ENCODE measurements at regions not wholly inside any gene's neighbourhood (a gene's known extent, or its start where the extent isn't known, plus 50 kb on each side); places are given as distances from the start of the nearest gene placed in this dataset.
"Not testable (repeated sequence)": the region's sequence is repeated elsewhere in the genome, so short reads cannot be mapped to it uniquely, and the experiment has no call there.

DNA sequence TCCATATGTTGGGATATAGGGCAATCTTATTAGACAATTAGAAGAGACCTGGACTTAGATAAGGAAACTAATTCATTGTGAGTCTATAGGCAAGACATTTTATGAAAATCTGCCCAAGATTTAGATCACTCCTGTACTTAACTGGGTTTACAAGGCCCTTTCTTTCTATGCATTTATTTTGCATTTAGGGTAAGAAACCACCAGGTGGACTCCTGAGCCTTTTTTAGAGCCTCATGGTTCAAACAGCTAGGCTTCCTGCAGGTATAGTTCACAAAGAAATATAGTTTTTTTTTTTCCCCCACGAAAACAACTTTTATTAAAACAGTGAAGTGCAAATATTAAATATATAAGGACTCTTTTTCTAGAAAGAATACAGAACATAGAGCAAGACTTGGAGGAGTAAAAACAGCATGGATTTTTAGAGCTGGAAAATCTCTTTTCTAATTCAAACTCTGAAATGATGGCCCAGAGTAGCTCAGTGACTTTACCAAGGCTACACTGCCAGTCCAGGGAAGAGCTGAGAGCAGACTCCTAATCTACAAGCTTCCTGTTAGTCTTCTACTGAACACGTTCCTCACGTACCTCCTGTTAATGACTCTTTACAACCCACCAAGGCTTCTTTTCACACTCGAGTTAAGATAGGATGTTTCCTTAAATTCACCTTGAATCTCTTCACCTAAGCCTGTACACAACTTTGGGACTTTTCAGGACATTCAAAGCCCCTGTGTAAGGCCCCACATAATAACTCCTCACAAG is 400.9 kb upstream of the ATP11B start:
- DNase-seq (ENCODE audit: low read depth in 2 of 3, low spot score in 1 of 3): no peak

DNA sequence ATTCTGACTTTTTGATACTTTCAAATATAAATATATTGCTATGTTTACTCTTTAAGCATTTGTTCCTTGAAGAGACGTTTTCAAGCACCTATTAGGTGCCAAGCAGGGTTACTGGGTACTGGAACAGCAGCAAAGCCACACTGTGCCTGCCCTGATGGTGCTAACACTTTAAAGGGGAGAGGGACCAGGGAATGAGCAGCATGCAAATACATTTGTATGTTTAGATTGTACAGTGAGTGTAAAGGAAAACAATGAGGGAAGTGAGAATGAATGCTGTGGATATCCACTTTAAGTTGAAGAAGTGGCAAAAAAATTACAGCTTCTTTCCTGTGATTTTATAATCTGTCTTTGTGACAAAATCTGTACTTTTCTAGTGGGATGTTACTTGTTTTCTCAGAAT is 400.2 kb upstream of the ATP11B start:
- DNase-seq (ENCODE audit: low read depth in 2 of 3, low spot score in 1 of 3): no peak

GRCh38 chr3:182393830-182394367 is 399.4 kb upstream of the ATP11B start:
- no peak for DNase-seq (ENCODE audit: low read depth in 2 of 3, low spot score in 1 of 3)

GRCh38 chr3:182397164-182397563 is 396.1 kb upstream of the ATP11B start:
- no peak for DNase-seq (ENCODE audit: low read depth in 2 of 3, low spot score in 1 of 3)

DNA sequence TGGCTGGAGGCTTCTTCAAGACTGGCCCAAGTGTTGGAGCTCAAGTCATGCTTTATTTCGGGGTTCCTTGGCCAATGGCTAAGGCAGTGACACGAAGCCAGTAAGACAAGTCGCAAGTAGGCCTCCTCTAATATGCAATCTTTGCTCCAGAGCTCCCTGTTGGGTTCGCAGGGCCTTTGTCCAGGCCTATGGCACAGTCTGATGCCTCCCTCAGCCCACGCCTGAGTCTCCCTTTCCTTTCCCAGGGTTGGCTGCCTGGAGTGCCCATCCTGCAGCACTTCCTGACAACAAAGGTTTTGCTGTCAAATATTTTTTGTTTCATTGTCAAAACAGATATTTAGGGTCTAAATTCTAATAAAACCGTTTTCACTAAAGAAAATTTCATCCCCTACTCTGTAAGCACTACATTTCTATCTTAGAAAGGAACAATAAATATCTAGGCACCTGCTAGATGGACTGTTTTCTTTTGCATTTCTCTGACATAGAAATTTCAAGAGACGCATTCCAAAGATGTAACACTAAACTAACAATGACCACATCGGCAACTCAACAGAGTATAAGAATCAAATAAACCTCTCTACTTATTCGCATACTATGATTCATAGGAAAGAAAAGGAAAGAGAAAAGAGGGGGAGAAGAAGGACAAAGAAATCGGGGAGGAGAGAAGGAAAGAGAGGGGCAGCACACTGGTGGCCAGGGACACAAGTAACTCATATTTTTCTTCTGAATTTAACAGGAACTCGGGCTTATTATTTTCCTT is 393.1 kb upstream of the ATP11B start:
- DNase-seq (ENCODE audit: low read depth in 2 of 3, low spot score in 1 of 3): no peak

- DNase-seq (ENCODE audit: low read depth in 2 of 3, low spot score in 1 of 3): no peak
Observed at GRCh38 chr3:182400838-182401237, 392.5 kb upstream of the ATP11B start.

- DNase-seq (ENCODE audit: low read depth in 2 of 3, low spot score in 1 of 3): no peak
Observed at GRCh38 chr3:182404031-182404430, 389.3 kb upstream of the ATP11B start.

GRCh38 chr3:182405759-182406158 is 387.5 kb upstream of the ATP11B start:
- DNase-seq (ENCODE audit: low read depth in 2 of 3, low spot score in 1 of 3): no peak

DNA sequence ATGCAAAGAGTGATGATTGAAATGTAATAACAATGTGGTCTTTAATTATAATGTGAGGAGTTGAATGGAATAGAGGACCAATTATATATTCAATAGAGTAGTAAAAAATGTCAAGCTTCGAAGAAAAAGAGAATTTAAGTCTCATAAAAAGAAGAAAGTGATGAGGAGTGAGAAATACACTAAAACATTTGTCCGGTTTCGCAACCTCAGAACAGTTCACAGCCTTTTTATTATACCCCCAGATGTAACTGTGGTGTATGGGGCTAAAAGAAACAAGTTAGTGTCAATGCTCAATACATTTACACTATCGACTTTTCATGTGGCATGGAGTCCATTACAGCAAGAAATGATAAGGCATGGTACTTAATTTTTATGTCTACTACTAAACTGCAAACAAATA is 386.5 kb upstream of the ATP11B start:
- DNase-seq (ENCODE audit: low read depth in 2 of 3, low spot score in 1 of 3): no peak

- no peak for DNase-seq (ENCODE audit: low read depth in 2 of 3, low spot score in 1 of 3)
Observed at GRCh38 chr3:182410051-182410450, 383.3 kb upstream of the ATP11B start.

GRCh38 chr3:182412066-182412465 is 381.2 kb upstream of the ATP11B start:
- no peak for DNase-seq (ENCODE audit: low read depth in 2 of 3, low spot score in 1 of 3)

DNA sequence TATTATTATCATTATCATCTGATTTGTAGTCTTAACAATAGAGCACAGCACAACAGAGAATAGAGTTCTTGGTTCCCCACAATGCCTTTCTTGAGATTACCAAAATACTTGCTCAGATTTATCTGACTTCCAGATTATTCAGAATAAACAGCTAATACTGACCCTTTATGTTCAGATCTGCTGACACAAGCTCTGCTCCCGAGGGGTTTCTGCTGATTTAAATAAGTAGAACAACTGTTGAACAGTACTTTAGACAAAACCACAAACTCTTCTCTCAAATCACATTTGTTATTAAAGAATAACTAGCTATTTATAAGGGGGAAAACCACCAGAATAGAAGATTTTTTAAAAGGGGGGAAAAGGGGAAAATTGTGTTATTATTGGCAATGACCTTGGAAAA is 380.2 kb upstream of the ATP11B start:
- DNase-seq (ENCODE audit: low read depth in 2 of 3, low spot score in 1 of 3): no peak

GRCh38 chr3:182413682-182414081 is 379.6 kb upstream of the ATP11B start:
- no peak for DNase-seq (ENCODE audit: low read depth in 2 of 3, low spot score in 1 of 3)

DNA sequence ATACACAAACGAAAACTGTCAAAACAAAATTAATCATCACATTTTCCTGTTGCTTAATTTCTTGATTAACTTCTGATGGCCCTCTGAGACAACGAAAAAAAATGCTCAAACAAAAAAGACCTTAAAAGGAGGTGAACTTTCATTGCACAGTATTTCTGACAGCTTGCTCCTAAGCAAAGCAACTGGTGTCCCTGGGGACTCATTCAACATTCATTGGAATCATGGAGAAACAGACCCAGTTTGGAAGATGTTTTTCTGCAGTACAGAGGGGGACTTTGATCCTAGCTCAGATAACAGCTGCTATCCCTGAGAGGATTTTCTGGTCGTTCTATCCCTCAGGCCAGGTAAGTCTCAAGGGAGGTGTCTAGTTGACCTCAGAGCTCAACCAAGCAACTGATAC is 378.7 kb upstream of the ATP11B start:
- DNase-seq (ENCODE audit: low read depth in 2 of 3, low spot score in 1 of 3): no peak

DNA sequence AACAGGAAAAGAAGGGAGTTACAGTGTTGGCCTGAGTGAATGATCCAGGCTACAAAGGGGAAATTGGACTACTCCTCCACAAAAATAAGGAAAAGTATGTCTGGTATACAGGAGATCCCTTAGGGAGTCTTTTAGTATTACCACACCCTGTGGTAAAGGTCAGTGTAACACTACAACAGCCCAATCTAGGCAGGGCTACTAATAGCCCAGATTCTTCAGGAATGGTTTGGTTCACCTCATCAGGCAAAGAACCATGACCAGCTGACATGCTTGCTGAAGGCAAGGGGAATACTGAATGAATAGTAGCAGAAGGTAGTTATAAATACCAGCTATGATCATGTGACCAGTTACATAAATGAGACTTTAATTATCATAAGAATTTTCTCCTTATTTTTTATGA is 372.6 kb upstream of the ATP11B start:
- no peak for DNase-seq (ENCODE audit: low read depth in 2 of 3, low spot score in 1 of 3)

DNA sequence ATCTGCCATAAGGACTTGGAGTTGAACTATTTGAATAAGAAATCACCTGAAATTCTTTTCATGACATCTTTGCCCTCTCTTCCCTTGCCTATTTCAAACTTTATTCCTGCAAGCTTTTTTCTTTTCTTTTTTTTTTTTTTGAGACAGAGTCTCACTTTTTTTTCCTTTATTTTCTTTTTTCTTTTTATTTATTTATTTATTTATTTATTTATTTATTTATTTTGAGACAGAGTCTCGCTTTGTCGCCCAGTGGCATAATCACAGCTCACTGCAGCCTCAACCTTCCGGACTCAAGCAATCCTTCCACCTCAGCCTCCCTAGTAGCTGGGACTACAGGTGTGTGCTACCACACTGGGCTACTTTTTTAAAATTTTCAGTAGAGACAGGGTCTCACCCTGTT is 369.3 kb upstream of the ATP11B start:
- DNase-seq (ENCODE audit: low read depth in 2 of 3, low spot score in 1 of 3): no peak

- DNase-seq (ENCODE audit: low read depth in 2 of 3, low spot score in 1 of 3): not testable (repeated sequence)
Observed at GRCh38 chr3:182425926-182426718, 367.2 kb upstream of the ATP11B start.

GRCh38 chr3:182431972-182432371 is 361.3 kb upstream of the ATP11B start:
- DNase-seq (ENCODE audit: low read depth in 2 of 3, low spot score in 1 of 3): not testable (repeated sequence)

- no peak for DNase-seq (ENCODE audit: low read depth in 2 of 3, low spot score in 1 of 3)
Observed at GRCh38 chr3:182435860-182436259, 357.4 kb upstream of the ATP11B start.

GRCh38 chr3:182436547-182436946 is 356.8 kb upstream of the ATP11B start:
- DNase-seq (ENCODE audit: low read depth in 2 of 3, low spot score in 1 of 3): no peak

DNA sequence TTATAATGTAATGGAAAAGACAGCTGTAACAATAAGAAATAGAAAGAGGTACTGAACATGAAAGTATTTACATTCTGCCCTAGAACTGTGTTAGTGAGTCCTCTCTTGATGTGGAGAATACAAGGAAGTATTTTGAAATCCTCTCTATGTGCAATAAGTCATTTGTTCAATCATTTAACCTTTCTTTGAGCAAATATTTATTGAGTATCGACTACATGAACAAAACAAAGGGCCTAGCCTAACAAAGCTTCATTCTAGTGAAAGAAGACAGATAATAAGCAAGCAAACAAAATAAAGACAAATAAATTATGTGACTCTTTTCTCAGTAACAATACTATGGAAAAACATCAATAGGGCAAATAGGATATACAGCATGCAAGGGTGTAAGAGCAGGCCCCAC is 354.9 kb upstream of the ATP11B start:
- DNase-seq (ENCODE audit: low read depth in 2 of 3, low spot score in 1 of 3): no peak

GRCh38 chr3:182440101-182440500 is 353.2 kb upstream of the ATP11B start:
- no peak for DNase-seq (ENCODE audit: low read depth in 2 of 3, low spot score in 1 of 3)

Measured in stimulated activated CD4-positive, alpha-beta T cell treated with anti-CD3 and anti-CD28 coated beads, Interleukin-12 subunit alpha, Interleukin-12 subunit beta, amount 100 ng/mL, for 48 hours (primary cell).